ENCODE measurements at regions not wholly inside any gene's neighbourhood (a gene's known extent, or its start where the extent isn't known, plus 50 kb on each side); places are given as distances from the start of the nearest gene placed in this dataset.

DNA sequence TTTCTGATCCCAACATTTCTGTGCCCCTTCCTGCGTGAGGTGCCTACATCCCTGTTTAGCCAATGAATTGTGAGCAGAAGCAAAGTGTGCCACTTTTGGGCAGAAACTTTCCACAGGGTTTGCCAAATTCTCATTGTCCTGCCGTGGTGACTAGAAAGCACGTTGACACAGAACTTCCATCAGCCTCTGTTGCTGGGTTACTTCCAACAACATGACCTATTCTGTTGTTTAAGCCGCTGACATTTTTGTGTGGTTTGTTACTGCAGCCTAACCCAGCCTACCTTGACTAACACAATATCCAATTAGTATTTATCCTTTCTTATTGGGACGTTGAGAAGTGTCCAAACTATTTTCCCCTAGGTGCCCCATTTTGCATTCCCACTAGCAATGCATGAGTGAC is 136.8 kb downstream of the URB2 start:
- no peak for DNase-seq

DNA sequence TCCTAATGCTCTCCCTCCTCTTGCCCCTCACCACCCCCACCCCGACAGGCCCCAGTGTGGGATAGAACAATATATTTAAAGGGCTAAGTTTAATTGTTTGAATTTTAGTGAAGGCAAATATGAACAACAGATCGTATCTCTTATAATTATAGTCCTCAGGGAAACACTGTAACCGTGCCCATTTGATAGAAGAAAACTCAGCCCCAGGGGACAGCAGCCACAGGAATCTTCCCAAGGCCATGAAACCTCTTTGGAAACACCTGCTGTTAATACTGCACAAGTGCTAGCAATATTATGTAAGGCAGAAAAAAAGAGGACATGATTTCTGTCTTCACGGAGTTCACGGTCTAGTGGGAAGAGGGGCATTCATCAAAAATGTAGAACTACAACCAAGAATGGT is 142.2 kb downstream of the URB2 start:
- no peak for DNase-seq

DNA sequence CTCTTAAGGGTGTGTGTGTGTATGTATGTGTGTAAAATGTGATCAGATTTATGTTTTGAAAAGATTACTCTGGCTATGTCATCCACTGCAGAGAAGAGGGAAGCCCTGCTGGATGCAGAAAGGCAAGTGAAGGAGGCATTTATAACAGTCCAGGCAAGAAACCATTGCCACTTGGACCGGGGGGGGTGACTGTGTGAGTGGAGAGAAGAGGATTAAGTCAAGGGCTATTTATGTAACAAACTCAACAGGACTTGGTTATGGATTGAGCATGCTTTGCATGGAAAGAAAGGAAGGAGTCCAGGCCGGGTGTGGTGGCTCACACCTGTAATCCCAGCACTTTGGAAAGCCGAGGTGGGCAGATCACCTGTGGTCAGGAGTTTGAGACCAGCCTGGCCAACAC is 143.0 kb downstream of the URB2 start:
- DNase-seq, result no peak

DNA sequence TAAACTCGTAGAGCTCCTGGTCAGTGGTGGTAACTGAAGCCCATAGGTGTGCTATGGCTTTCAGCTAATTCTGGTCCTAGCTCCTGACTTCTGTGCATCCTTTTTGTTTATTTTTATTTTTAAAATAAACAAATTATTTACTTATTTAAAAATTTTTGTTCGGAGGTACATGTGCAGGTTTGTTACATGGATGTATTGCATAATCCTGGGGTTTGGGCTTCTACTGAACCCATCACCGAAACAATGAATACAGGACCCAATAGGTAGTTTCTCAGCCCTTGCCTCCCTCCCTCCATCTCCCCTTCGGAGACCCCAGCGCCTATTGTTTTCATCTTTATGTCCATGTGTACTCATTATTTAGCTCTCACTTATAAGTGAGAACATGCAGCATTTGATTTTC is 143.8 kb downstream of the URB2 start:
- DNase-seq, result no peak

DNA sequence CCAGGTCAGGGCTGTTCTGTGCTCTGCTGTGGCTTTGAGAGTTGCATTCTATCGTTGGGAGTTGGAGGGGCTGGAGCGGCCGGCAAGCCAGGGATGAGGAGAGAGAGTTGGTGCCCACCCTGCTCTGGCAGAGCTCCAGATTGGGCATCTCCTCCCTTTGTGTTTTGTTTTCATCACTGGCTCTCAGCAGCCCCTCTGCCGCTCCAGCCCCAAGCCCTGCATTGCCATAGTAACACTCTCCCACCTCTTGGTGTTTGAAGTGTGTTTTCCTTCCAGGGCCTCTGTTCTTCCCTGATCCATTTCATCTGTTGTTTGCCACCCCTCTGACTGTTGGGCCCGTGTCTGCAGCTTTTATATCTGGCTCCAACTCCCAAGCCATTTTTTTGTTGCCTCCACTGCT is 152.7 kb downstream of the URB2 start:
- DNase-seq, result no peak

DNA sequence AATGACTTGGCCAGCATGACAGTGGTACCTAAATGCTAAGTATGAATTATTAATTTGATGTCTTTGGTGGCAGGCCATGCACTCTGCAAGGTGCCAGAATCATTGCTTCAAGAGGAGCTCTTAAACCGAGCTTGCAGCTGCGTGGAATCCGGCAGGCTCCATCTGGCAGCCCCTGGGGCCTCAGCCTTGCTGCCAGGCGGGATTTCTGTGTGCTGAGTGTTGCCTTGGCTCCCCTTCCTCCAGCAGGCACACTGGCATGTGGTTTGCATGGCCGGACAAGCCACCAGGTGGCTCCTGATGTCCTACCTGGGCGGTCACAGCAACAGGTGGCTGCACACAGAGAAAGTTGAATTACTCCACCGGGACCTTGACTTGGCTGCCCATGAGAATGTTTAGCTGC is 155.4 kb downstream of the URB2 start:
- DNase-seq, result no peak

DNA sequence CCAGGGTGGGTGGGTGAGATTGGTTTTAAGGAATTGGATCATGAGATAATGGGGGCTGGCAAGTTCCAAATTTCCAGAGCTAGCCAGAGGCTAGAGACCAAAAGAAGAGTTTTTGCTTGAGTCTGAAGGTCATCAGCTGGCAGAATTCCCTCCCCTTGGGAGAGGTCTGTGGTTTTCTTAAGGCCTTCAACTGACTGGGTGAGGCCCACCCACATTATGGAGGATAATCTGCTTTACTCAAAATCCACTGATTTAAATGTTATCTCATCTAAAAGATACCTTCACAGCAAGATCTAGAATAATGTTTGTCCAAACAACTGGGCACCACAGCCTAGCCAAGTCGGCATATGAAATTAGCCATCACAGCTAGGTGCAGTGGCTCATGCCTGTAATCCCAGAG is 156.4 kb downstream of the URB2 start:
- no peak for DNase-seq

DNA sequence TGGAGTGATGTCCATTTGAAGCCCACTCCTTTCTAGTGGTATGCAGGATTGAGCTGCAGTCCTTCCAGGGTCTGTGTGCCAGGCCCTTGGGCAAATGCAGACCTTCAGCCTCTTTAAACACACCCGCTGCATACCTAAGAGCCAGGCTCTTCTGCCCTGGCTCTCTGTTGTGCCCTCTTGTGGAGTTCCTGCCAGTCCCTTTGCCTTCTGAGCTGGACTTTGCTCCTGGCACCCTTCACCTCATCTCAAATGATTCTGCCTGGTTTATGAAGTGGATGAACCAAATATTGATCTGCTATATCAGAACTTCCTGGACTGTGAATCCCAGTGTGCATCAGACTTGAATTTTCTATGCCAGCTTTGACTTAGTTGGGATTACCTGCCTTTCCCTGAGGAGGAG is 158.8 kb downstream of the URB2 start:
- DNase-seq, result no peak

DNA sequence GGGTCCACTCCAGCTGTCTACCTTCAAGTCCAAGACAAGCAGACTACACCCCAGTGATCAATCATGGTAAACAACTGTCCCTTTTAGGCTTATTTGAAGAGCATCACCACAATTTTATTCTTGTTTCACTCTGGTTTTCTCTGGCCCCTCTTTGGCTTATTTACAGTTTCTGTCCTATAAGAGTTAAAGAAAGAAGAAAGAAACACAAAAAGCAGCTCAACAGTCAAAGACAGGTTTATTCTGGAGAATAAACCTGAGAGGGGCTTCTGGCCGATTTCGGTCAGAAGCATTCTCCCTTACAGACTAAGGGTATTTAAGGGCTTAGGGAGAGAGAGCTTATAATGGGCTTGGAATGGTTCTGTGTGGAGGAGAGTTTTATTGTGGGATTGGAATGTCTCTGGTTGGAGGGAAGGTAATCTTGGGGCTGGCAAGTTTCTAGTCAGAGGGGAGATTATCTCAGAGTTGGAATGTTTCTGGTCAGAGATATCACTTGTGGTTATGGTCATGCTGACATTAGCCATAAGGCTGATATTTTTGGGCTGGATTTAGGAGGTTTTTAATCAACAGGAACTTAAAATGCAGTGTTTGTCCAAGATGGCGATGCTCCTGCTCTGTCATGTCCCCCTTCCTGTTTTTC is 161.0 kb downstream of the URB2 start:
- no peak for DNase-seq

DNA sequence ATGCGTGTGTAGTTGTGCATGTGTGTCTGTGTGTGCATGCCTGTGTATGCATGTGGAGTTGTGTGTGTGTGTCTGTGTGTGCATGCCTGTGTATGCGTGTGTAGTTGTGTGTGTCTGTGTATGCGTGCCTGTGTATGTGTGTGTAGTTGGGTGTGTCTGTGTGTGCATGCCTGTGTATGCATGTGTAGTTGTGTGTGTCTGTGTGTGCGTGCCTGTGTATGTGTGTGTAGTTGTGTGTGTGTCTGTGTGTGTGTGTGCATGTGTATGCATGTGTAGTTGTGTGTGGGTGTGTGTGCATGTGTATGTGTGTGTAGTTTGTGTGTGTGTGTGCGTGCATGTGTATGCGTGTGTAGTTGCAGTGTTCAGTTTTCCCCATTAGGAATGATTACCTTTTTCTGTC is 162.0 kb downstream of the URB2 start:
- no peak for DNase-seq

DNA sequence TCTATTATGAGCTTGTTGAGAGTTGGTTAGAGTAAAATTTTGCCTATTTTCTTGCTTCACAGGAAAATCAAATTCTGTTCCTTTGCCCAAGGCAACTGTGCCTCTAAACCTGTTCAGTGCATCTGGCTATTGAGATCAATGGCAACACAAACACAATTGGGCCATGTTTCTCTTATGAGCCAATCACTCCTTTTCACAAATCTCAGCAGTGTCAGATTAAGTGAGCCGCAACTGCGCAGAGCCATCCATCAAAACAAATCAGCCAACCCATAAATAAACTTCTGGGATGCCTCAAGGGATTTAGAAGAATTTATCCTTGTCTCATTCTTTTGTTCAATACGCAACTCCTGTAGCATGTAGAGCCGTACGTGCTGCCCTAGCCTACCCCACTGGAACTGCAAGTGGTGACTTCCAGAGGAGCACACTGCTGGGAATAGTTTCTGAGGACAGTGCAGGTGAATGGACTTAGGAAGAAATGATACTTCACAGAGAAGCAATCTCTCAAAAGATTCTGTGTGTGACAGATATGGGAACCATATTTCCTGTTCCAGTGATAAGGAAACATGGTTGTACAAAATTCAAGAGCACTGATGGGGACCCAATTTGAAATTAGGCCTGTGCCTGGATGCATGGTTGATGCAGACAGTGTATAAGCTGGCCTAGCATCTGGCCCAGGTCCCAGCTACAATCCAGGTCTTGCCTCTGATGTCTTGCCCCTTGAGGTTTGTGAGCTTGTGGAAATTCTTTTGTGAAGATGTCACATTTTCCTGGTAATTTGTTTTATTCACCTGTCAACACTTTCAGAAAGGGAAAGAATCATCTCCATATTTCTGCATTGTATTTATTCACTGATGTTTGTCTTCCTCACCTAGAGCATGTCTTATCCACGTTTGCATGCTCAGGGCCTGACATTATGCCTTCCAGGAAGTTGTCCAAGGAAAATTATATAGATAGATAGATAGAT is 166.2 kb downstream of the URB2 start:
- no peak for DNase-seq

DNA sequence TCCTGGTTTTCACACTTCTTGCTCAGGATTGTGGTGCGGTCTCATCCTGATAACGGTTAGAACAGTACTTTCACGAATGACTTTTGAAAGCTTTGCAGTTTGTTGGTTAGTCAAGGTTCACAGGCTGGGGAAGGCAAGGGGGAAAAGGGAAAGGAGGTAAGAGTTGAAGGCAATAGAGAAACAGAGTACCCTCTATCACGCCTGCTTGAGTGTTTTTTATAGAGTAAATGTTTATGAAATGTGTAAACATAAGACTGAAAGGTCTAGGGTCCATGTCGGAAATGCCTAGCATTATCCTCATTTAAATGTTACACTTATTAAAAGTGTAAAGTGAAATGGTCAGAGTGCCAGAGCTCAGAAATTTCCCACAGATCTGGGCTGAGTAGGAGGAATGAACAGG is 167.4 kb downstream of the URB2 start:
- no peak for DNase-seq

DNA sequence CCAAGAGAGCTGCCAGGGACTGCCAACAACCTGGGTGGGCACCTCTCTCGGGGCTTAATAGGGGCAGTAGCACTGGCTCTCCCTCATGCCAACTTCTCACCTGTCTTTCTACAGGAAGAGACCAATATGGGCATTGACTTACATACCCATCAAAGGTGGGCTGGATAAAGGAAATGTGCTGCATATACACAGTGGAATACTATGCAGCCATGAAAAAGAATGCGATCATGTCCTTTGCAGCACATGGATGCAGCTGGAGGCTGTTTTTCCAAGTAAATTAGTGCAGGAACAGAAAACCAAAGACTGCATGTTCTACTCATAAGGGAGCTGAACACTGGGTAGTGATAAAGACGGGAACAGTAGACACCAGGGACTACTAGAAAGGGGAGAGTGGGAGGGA is 172.5 kb downstream of the URB2 start:
- no peak for DNase-seq

DNA sequence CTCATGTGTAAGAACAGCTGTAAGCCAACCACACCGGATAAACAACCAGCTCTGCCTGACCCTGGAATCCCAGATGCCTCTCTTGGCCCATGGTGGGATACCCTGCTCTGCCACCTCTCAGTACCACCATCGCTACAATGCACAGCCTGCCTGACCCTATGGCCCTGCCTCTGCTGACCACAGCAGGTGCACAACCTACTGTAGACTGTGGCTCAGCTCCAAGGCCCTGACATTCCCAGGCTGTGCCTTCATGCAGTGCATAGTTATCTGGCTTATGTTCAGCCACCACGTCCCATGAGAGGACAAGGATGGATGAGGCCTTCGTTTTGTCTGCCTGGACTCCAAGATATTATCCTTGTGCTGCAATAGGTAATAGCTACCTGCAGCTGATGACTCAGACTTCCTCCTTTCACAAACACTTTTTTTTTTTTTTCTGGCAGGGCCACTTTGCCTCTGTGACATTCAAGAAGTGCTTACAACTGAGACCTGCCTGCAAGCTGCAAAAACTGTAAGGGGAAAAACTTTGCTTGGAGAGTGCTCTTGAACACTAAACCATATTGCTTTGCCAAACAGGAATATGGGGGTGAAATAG is 177.7 kb downstream of the URB2 start:
- no peak for DNase-seq

DNA sequence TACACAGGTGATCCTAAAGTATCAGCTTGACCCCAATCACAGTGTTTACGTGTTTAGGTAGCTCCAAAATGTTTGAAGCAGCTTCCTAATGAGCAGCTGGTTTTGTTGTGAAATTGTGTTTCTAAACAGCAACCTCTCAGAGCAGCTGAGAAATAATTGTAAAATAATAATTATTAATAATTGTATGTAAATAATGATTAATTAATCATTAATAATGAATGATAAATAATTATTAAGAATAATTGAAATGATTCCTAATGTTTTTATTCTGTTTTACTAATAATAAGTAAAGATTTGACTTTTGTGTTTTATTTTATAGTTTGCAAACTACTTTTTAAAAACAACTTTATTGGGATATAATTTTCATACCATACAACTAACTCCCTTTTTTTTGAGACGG is 182.2 kb downstream of the URB2 start:
- DNase-seq, result no peak

DNA sequence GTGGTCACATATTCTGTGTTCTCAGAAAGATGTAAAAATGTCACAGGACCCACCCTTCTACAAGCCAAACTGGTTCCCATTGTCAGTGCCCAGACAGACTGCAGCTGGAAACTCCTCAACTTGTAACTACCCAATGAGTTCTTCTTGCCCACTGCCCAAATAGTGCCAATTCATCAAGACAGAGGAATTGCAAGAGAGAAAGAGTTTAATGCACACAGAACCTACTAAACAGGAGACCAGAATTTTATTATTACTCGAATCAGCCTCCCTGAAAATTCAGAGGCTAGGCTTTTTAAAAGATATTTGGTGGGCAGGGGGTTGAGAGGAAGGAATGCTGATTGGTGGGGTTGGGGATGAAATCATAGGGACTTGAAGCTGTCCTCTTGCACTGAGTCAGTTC is 184.1 kb downstream of the URB2 start:
- DNase-seq, result no peak

DNA sequence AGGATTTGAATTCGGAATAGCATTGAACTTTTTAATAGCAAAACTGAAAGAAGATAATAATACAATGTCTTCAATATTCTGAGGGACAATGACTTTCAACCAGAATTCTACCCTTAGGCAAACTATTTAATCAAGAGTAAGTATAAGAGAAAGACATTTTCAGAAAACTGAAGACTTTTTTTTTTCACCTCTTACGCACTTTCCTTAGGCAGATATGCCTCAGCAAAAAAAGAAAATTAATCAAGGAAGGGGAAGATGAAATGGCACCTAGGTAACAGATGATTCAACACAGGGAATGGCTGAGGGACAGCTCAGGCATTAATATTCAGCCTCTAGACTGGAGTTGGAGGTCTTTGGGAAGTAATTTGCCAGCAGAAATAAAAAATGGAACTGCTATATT is 184.9 kb downstream of the URB2 start:
- no peak for DNase-seq

DNA sequence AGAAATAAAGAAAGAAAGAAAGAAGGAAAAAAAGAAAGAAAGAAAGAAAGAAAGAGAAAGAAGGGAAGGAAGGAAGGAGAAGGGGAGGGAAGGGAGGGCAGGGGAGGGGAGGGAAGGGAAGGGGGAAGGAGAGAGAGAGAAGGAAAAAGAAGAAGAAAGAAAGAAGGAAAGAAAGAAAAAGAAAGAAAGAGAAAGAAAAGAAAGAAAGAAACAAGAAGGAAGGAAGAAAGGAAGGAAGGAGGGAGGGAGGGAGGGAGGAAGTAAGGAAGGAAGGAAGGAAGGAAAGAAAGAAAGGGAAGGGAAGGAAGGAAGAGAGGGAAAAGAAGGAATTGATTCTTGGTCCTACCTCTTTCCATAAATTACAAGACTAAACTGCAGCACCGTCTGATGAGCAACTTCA is 186.1 kb downstream of the URB2 start:
- DNase-seq, result no peak

DNA sequence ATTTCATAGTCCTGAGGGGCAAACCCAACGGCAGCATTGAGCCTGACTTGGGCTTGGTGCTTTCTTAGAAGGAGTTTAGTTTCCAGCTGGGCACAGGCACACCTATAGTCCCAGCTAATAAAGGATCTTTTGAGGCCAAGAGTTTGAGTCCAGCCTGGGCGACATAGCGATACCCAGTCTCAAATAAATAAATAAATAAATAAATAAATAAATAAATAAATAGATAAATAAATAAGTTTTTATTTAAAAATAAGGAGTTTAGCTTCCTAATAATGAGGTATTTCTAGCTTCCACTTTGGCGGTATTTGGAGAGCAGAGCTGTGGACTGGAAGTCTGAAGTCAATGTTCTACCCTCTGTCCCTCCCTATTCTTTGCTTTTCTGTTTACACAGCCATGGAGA is 186.6 kb downstream of the URB2 start:
- no peak for DNase-seq

DNA sequence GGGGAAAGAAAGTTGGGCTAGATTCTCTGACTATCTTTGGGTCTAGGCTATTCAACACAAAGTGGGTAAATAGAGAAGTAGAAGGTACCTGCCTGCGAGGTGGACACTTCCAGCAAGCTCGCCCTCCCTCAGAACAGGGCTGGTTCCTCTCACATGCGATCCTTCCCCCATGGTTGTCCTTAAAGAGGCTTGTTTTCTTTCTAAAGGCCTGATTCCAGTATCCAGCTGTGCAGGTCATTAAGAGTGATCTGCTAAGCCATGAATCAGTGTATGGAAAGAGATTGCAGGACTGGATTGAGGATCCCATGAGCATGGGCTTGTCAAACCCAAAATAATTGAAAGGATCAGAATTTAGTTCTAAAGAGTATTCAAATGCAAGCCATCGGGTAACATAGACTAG is 189.0 kb downstream of the URB2 start:
- DNase-seq, result no peak

DNA sequence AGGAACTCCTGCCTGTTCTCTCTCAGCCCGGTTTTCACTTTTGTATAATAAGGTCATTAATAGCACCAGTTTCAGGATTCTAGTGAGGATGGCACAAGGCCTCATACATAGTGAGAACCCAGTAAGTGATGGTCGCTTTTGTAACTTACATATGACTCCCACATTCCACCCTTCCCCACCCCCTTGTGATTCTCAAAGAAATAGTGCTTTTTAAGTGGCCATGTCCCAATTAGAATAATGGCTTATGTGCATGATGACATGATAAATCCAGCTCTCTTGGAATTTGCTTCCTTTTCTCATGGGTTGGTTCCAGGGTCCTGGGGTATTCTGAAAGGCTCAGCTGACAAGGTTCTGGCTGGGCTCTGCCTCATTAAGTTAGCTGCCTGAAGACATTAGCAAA is 189.9 kb downstream of the URB2 start:
- no peak for DNase-seq

DNA sequence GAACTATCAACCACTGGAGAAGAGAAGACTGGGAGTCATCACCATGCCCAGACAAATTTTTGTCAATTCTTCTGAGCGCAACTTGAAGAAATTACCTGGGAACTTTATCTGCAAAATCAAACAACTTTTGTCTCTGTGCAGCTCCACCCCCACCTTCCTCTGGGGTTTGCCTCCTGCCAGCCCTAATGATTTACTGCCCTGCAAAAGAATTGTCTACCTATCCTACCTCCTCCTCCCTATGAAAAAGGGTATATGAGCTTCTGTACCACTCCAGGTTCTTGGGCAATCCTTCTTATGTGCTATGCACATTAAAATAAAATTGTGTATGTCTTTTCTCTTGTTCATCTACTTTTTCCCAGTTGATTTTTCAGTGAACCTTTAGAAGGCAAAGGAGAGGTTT is 191.9 kb downstream of the URB2 start:
- no peak for DNase-seq

DNA sequence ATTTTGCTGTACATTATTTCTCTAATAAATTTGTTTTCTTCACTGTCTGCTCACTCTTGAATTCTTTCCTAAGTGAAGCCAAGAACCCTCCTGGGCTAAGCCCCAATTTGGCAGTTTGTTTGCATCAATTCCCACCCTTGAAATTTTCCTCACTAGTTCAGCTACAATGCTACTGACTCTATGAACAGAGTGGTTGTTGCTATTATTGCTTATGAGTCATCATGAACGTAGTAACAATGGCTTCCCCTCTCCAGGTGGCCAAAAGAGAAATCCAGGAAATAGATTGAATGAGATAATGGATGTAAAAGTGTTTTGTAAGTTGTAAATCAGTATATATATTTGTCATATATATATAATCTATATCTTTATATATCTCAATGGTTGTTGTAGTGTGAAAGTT is 193.0 kb downstream of the URB2 start:
- DNase-seq, result no peak

DNA sequence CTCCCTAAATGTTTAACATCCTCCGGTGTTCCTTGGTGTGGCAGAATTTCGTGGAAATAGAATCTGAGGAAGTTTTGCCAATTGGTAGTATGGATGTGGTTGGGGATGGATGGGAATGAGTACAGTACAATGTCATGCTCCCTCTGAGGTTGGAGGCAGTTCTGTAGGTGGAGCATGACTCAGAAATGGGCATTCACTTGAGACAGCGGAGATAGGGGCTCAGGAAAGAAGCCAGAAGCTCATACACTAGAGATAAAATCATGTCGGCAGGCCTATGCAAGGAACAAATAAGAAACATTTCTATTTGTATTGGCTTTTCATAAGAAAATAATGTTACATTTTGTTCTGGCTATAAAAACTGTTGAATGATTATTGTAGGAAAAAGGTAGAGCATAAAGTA is 196.0 kb downstream of the URB2 start:
- no peak for DNase-seq
